ENCODE measurements at regions not wholly inside any gene's neighbourhood (a gene's known extent, or its start where the extent isn't known, plus 50 kb on each side); places are given as distances from the start of the nearest gene placed in this dataset.

GRCh38 chr1:82153752-82154151 lies 353.0 kb downstream of the ADGRL2 start:
- Histone ChIP-seq H4K20me1 (ENCODE audit: insufficient read depth, low read length) (no peaks in the 10 kb centered on the region), H2AK5ac (ENCODE audit: low read depth, low read length) (no peak overlapping the region), H3K27ac (ENCODE audit: insufficient read depth, low read length) (no peak overlapping the region), H4K8ac (ENCODE audit: low read depth in 2 of 2, low read length in 2 of 2) (no peak overlapping the region), H3K56ac (ENCODE audit: extremely low read depth, insufficient read depth, low read length) (no peak overlapping the region), H3K27me3 (ENCODE audit: control insufficient read depth, insufficient read depth, low read length) (no peaks in the 10 kb centered on the region), H4K5ac (ENCODE audit: low read depth, low read length) (no peak overlapping the region), H2AFZ (replicated peaks; ENCODE audit: low read length, poor library complexity) (no peak overlapping the region), H2BK120ac (ENCODE audit: low read depth, low read length) (no peak overlapping the region), H3K4me3 (ENCODE audit: insufficient read depth, low read depth, low read length) (no peak overlapping the region), H2AK9ac (replicated peaks; ENCODE audit: low read depth, low read length, poor library complexity) (no peak overlapping the region), H3K9me1 (ENCODE audit: insufficient read depth, low read length) (no peaks in the 10 kb centered on the region), H3K36me3 (ENCODE audit: control insufficient read depth, insufficient read depth, low read length) (no peaks in the 10 kb centered on the region), H3K18ac (ENCODE audit: low read depth, low read length) (no peak overlapping the region), H4K91ac (ENCODE audit: insufficient read depth, low read depth, low read length) (no peak overlapping the region), H3K9me3 (ENCODE audit: control insufficient read depth, insufficient read depth, low read length) (no peaks in the 10 kb centered on the region), H3K9ac (ENCODE audit: low read depth, low read length) (no peak overlapping the region), H3K4me1 (ENCODE audit: control insufficient read depth, insufficient read depth, low read length) (no peaks in the 10 kb centered on the region), H2BK5ac (ENCODE audit: low read depth, low read length, poor library complexity, severe bottlenecking) (no peak overlapping the region), H3K79me1 (ENCODE audit: low read depth in 1 of 2, low read length in 2 of 2) (no peaks in the 10 kb centered on the region), H3K23ac (ENCODE audit: low read depth, low read length) (no peak overlapping the region), H3K4me2 (ENCODE audit: low read depth, low read length) (no peak overlapping the region), H2BK15ac (ENCODE audit: low read depth, low read length) (no peak overlapping the region), H2BK20ac (ENCODE audit: low read depth, low read length) (no peak overlapping the region), H3K14ac (replicated peaks; ENCODE audit: low read depth, low read length) (no peak overlapping the region), H3K4ac (ENCODE audit: low read depth, low read length) (no peak overlapping the region)
- no peak for TF ChIP-seq RFX5 (IDR thresholded peaks at IDR 0.05; ENCODE audit: low read depth, low read length)
- TF ChIP-seq ELK1 (IDR thresholded peaks at IDR 0.05; ENCODE audit: borderline replicate concordance, low read depth, low read length) = no peak
- no peak for TF ChIP-seq RAD21 (IDR thresholded peaks at IDR 0.05; ENCODE audit: low read length)
- no peak for TF ChIP-seq RCOR1 (IDR thresholded peaks at IDR 0.05; ENCODE audit: insufficient replicate concordance, low read length)
- TF ChIP-seq CEBPB (IDR thresholded peaks at IDR 0.05; ENCODE audit: low read depth, low read length) = no peak
- TF ChIP-seq SMC3 (IDR thresholded peaks at IDR 0.05; ENCODE audit: low read depth, low read length) = no peak
- TF ChIP-seq MAZ (IDR thresholded peaks at IDR 0.05; ENCODE audit: borderline replicate concordance, low read depth, low read length) = no peak
- no peak for TF ChIP-seq POLR2A (IDR thresholded peaks at IDR 0.05; ENCODE audit: low read depth, low read length)
- TF ChIP-seq BHLHE40 (IDR thresholded peaks at IDR 0.05; ENCODE audit: low read depth, low read length) = no peak
- no peak for TF ChIP-seq NFE2L2 (IDR thresholded peaks at IDR 0.05; ENCODE audit: low read depth, low read length)
- no TSS peak for BruUV-seq (replicated peaks)
- ChIA-PET POLR2A (ENCODE audit: unreplicated experiment) (no interaction called here), CTCF (no interaction called here)
- ATAC-seq (ENCODE audit: low read depth) = no peak
- dilution Hi-C loops (cut with HindIII; ENCODE audit: low sequenced_read_pairs, unreplicated experiment) = no loop called here
- intact Hi-C loops (cut with micrococcal nuclease) = no loop called here
- in situ Hi-C loops (cut with MboI; ENCODE audit: low sequenced_read_pairs) = no loop called here
- DNase-seq = no peak
